HCEC 1CT (cell line): ENCODE measurements at regions not wholly inside any gene's neighbourhood (a gene's known extent, or its start where the extent isn't known, plus 50 kb on each side); places are given as distances from the start of the nearest gene placed in this dataset.
"Not testable (repeated sequence)": the region's sequence is repeated elsewhere in the genome, so short reads cannot be mapped to it uniquely, and the experiment has no call there.

ENCODE experiments used
- DNase-seq: peaks from one replicate; pipeline ENCODE4 v3.0.0-alpha.2; 2017

DNA sequence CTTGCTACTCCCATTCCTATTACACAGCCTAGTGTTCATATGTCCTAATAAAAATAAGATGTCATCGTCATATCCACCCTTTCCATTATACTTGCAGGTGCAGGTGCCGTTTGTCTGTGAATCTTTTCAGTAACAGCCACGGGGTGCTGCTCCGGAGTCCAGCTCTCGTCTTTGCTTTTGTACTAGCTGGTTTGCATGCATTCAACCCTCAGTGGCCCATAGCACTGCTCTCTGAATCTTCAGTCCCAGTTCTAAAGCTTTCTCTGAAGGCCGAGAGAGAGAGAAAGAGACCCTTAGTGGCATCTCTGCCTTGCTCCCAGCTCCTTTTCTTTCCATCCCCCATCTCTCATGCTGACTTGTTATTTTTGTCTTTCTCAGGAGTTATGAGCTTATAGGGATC, 468.5 kb downstream of the TMEM232 start:
- no peak for DNase-seq

DNA sequence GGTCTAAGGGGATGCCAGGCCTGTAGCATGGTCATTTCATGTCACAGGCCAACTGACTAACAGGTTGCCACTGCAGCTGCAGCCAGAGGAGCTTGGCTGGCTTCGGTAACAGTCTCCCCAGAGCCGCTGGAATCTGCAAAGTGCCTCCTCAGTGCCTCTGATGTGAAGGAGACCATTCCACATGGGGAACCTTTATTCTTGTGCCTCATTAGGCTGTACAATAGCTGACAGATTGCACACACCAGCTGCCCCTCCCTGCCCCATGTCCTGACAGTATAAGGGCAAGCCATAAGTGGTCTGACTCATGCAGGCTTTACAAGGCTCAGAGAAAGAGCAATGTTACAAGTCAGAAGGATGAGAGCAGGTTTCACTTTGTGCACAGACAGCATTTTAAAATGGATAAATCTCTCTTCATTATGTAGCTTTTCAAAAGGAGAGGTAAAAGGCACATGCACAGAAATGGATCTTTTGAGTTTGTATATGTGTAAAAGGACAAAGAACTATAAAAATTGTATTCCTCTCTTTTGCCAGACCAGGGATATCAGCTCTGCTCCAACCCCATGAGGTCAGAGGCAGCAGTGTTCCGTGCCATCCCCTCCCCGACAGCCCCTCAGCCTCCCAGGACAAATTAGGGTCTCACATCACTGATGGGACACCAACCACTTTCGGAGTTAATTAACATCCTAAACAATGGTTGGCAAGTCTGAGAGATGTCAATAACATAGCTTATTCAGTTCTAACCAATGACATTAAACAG, 467.8 kb downstream of the TMEM232 start:
- peak; percentile 7 for DNase-seq

DNA sequence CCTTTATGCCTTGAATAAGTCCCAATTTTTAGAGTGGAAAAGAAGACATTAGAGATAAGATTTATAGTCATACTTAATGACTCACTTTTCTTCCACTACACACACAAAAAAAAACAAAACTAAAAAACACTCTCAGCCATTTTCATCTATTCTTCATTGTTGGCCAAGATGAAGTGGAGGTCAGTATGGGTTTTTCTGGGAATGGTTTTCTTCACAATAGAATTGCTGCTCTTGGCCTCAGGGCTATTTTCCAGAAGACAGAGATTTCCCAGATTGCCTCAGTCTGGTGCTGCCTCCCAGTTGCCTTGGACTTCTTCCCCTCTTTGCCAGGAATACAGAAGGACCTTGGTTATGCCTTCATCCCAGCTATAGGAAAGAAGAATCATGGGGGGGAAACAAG, 463.7 kb downstream of the TMEM232 start:
- no peak for DNase-seq

DNA sequence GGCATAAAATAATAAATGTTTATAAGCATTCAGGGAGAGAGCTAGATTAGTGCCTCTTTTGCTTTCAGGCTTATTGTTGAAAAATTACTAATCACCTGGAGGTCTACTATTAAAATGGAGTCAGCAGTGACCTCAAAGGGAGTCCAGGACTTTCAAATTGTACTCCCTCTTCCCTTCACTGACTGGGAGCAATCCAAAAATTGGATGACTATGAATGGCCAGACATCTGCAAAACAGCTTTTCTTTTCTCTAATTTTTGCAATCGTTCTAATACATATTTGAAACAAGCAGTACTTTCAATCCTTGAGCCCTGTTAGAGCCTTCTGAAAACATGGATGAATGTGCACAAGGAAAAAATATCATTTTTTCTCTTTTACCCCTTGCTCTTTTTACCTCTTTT, 461.8 kb downstream of the TMEM232 start:
- no peak for DNase-seq

DNA sequence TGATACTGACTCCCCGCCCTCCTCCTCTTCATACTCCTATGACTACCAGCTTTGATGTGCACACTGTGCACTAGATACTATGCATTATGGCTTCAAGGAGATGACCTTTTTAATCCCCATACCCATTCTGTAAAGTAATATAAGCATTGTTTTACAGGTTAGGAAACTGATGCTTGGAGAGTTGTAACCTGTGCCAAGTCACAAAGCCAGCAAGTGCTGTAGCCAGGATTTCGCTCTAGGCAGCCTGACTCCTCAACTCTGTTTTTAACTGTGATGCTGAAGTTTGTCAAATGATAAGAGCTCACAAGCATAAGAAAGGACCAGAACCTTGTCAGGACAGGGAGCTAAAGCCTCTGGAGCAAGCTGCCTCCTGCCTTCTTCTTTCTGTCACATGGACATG, 461.3 kb downstream of the TMEM232 start:
- DNase-seq, result no peak

DNA sequence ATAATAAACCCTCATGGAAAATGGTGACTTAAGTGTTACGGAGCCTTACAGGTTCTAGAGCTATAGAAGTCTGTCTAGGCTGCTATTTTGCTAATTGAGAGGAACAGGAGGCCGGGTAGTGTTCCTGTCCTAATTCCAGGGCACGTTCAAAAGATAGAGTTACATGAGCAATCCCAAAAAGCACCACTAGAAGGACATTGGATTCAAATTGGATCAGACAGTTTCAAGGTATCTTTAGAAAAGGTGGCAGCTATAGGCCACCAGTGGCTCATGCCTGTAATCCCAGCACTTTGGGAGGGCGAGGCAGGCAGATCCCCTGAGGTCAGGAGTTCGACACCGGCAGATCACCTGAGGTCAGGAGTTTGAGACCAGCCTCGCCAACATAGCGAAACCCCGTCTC, 458.8 kb downstream of the TMEM232 start:
- no peak for DNase-seq

DNA sequence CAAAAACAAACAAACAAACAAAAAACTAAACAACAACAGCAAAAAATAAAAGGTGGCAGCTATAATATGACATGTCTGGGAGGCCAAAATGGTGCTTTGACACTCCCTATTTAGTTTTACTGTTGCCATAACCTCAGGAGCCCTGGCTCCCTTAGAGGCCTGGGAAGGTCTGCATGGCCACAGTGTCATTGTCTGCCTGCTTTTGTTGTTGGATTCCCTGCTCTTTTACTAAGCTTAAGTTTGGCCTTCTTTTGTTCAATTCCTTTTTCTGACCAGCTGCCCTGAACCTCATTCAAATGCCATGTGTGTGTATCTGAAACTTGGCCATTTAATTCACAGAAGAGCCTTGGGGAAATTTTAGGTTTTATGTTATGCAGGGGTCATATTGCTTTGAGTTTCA, 458.2 kb downstream of the TMEM232 start:
- no peak for DNase-seq

DNA sequence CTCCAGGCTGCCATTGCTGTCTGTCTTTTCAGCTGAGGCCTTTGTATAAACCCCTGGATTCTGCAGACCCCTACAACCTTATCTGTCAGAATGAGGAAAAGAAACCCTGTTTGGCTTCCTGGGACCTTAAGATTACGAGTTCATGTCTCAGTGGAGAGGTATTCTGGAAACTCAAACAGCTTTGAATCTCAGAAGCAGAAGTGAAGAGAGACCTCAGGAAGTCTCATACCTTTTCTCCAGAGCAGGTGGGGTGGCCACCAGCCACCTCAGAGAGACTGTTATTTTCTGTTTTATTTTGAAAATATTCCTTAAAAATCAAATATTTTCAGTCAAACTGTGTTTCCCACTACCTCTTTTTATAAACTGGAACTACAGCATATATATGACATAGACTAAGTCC, 457.5 kb downstream of the TMEM232 start:
- DNase-seq, result no peak

DNA sequence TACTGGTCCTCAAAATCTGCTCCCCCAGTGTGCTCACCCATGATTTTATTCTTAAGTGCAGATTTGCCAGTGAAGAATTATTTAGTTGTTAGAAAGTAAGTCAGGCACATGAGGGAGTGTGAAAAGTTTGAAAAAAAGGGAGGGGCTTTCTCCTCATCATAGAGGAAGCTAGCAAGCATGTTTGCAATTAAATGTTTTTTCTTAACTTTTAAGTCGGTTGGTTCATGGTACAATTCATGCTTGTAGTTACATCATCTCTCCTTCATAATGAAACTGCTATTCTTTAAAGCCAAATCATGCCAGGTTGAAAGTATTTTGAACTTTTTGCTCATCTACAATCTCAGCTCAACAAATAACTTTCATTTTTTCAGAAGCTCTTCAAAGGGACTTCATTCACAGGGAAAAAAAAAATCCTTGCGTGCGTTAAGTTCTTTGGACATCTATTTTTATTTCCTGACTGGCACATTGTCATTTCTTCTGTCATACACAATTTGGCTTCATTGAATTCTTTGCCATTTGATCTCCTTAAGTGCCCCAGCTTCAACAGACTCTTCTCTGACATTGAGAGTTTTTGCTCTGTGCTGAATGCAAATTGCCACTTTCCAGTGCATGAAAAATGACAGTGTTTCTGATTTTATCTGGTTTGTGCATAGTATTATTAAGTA, 456.9 kb downstream of the TMEM232 start:
- DNase-seq, result no peak

DNA sequence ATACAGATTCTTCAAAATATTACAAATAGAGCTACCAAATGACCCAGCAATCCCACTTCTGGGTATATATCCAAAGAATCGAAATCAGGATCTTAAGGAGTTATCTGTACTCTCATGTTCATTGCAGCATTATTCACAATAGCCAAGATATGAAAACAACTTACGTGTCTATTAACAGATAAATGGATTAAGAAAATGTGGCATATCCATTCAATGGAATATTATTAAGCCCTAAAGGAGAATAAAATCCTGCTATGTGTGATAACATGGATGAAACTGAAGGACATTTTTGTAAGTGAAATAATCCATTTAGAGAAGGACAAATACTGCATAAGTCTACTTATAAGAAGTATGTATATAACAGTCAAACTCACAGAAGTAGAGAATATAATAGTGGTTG, 450.6 kb downstream of the TMEM232 start:
- no peak for DNase-seq

DNA sequence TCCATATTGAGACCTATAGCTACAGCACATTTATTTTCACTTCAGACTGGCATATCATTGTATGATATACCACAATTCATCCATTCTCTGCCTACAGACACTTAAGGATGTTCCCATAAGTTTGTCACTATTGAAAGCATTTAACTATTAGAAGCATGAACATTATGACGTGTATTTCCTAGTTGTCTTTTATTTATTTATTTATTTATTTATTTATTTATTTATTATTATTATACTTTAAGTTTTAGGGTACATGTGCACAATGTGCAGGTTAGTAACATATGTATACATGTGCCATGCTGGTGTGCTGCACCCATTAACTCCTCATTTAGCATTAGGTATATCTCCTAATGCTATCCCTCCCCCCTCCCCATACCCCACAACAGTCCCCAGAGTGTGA, 448.0 kb downstream of the TMEM232 start:
- DNase-seq, result not testable (repeated sequence)

DNA sequence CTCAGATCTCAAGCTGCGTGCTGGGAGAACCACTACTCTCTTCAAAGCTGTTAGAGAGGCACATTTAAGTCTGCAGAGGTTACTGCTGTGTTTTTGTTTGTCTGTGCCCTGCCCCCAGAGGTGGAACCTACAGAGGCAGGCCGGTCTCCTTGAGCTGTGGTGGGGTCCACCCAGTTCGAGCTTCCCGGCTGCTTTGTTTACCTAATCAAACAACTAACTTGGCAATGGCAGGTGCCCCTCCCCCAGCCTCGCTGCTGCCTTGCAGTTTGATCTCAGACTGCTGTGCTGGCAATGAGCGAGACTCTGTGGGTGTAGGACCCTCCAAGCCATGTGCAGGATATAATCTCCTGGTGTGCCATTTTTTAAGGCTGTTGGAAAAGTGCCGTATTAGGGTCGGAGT, 442.4 kb downstream of the TMEM232 start:
- DNase-seq, result not testable (repeated sequence)

DNA sequence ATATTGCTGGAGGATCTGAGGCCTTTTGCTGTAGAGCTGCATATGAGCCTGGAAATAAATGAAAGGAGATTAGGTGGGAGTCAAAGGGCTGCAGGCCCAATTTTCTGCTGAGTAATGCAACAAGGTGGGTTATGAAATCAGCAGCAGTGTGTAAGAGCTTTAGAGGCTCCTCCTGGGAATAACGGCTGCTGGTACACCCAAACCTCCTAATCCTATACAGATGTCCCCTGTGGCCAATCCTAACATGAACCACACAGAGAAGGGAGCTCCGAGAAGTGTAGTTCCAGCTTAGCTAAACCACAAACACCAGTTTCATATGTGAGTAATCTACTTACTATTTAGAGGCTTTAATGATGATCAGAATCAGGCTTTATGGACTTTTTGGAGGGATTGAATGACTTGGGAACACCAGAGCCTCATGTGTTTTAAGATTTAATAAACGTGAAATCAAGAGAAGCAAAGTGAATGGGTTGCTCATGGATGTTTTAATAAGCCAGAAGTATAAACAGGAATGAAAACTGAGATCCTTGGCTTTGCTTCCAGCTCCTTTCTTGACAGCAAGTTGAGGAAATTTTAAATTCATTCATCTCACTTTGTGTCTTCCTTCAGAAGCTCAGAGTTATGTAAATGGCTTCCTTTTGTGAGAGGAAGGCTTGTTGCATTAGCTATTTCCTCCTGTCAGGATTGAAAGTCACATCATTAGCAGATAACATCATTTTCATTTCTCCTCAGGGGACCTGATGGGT, 437.5 kb downstream of the TMEM232 start:
- DNase-seq, result peak; percentile 36

DNA sequence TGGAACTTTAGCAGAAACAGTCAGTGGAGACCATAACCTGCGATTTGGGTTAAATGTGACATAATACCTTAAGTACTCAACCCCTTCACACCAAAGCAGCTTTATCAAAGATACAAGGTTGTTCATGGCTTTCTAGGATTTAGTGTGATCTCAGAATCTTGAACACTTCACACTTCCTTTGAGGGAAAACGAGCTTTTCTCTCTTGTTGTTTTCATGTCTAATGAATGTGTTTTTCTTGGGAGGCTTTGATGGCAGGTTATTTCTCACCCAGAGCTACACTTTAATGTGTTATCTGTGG, 437.0 kb downstream of the TMEM232 start:
- DNase-seq, result no peak

DNA sequence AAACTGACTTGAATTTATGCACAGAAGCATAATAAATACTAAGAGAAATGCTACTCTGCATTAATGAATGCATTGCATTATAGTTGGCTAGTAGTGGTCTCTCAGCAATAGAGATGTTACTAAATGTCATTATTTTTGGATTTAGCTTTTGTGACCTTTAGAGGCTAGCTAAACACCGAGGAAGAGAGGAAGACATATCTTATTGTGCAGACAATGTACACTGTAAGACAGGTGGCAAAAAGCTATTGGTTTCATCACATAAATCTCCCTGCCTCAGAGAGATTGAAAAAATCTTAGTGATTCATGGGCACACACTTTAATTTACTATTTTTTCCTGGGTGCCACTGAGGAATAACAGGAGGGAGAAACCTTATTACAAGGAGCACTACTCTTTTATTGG, 435.9 kb downstream of the TMEM232 start:
- DNase-seq, result no peak

DNA sequence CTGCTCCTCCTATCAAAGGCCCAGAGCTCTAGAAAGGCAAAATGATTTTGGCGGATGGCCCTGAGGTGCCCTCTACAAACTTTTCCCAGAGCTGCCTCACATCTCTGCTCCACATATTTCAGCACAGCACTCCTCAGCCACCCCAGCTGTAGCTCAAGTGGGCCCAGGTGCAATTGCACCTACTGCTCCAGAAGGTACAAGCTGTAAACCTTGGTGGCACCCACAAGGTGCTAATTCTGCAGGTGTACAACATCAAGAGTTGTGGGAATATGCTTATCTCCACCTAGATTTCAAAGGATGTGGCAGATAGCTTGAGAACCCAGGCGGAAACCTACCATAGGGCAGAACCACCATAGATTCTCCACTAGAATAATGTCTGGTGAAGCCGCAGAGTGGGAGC, 432.2 kb downstream of the TMEM232 start:
- DNase-seq, result no peak

DNA sequence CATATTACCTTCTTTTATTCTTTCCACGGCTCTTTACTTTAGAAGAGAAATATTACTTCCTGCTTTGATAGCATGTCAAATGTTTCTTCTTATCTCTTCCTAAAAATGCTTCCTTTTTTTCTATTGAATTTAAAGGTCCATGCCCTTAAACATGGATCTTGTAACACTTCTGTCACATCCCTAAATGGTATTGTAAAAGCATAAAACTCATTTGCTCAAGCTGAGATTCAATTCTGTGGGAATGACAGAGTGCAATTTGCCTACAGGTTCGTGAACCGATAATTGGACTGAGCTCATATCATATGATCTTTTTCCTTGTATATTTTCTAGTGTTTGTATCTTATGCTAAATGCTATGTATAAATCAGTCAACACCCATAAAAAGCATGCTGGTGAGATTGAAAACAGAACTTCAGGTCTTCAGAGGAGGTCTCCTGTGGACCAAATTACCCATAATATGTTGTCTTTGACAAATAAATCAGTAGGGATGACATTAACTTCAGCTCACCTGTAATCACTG, 429.3 kb downstream of the TMEM232 start:
- DNase-seq, result no peak

DNA sequence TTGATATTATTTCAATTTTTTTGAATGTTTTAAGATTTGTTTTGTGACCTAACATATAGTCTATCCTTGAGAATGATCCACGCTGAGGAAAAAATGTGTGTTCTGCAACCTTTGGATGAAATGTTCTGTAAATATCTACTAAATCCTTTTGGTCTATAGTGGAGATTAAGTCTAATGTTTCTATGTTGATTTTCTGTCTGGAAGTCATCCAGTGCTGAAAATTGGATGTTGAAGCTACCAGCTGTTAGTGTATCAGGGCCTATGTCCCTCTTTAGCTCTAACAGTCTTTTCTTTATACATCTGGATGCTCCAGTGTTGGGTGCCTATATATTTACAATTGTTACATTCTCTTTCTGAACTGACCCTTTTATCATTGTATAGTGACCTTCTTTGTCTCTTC, 422.3 kb downstream of the TMEM232 start:
- DNase-seq, result no peak

DNA sequence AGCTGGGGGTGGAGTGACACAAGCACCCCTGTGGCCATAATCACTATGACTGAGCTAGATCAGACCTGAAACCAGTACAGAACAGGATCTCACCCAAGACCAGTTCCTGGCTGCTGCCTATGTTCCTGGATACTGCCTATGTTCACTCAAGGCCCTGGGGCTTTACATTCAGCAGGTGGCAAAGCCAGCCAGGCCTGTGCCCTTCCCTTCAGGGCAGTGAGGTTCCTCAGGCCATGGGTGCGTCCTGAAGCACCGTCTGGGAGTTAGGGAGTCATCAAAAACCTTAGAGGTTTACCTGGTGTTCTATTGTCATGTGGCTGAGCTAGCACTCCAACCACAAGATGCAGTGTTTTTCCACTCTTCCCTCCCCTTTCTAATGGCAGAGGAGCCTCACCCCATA, 419.8 kb downstream of the TMEM232 start:
- no peak for DNase-seq

DNA sequence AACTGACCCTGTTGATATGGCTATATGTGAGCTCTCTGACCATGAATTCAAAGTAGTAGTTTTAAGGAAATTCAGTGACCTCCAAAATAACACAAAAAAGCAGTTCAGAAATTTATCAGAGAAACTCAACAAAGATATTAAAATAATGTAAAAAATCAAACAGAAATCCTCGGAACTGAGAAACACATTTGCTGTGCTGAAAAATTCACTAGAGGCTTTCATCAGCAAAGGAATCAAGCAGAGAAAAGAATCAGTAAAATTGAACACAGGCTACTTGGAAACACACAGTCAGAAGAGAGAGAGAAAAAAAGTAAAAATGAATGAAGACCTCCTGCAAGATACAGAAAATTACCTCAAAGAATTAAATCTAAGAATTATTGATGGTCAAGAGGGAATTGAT, 417.2 kb downstream of the TMEM232 start:
- no peak for DNase-seq

DNA sequence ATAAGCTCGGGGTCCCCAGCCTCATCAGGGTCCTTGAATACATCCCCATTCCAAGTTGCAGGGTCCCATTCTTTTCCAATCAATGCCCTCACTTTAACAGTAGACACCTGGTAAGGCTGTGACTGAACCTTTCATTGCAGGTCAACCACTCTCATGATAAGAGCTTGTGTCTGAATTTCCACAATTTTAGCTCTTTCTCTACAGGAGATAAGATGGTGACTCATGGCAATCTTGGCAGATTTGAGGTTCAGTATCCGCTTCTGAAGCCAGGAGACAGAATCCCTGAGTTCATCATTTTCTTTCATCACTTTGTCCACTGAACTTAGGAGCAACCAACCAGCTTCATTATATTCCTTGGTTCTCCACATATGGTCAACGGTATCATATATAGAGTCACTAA, 409.9 kb downstream of the TMEM232 start:
- DNase-seq, result not testable (repeated sequence)

DNA sequence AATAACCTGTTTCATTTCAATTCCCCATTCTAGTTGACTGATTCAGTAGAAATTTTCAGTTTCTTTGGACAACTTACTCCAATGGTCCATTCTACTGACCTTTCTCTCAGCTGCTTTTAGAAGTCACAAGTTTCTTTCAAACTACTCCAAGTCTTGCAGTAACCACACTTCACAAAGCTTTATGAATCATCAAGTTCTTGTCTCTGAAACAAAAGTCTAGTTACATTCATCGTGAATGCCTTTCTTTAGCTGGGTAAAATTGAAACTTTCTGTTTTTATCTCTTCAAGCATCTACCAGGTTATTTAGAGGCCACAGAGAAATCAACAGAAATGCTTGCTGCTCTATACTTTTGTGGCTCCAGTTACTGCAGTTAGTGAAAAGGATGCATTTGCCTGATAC, 405.4 kb downstream of the TMEM232 start:
- no peak for DNase-seq

DNA sequence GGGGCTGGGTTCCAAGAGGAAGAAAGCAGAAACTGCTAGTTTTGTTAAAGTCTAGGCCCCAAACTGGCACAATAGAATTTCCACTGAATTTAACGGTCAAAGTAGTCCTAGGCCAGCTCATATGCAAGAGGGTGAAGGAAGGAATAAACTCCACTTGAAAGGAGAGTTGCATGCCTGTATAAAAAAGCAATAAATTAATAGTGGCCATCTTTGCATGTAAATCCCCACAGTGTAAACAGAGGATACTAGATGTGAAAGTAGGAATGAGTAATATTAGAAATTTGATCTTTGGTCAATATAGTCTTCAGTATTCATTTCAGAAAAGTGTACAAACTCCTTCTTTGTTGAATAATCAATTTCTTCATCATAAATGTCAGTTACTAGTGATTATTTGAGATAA, 403.1 kb downstream of the TMEM232 start:
- DNase-seq, result no peak

DNA sequence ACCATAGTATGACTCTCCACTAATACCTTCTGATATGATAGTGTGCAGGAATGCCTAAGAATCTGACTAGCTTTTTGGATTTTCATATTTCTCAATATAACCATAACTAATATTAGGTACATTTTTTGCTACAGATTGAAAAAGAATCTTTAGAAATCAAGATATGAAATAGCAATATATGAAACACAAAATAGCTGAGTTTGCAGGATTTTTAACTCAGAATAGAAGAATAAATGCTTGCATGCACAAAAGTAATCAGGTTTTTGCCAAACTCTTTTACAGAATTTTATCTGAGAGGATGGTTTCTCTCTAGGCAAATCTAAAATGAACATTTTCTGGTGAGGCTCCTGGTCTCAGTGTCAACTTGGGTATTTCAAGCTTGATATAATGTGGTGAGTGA, 402.6 kb downstream of the TMEM232 start:
- no peak for DNase-seq
